ENCODE measurements at regions not wholly inside any gene's neighbourhood (a gene's known extent, or its start where the extent isn't known, plus 50 kb on each side); places are given as distances from the start of the nearest gene placed in this dataset.

DNA sequence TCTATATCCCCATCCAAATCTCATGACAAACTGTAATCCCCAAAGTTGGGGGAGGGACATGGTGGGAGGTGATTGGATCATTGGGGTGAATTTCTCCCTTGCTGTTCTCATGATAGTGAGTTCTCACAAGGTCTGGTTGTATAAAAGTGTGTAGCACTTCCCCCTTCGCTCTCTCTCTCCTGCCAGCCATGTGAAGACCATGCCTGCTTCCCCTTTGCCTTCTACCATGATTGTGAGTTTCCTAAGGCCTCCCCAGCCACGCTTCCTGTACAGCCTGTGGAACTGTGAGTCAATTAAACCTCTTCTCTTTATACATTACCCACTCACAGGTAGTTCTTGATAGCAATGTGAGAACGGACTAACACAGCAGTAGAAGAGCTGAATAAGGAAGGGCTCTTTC is 62.6 kb upstream of the VASH1 start:
- Histone ChIP-seq H3K4me2 (ENCODE audit: low read length) (no peak overlapping the region), H3K27me3 (ENCODE audit: insufficient read depth, low read length) (no peaks in the 10 kb centered on the region), H2AFZ (ENCODE audit: low read depth, low read length, poor library complexity, severe bottlenecking) (no peak overlapping the region), H3K9me2 (ENCODE audit: insufficient read depth) (no peaks in the 10 kb centered on the region), H3K4me1 (ENCODE audit: control insufficient read depth in 1 of 2, insufficient read depth in 2 of 2, low read length in 2 of 2) (peaks cover 0 to 7% of the 10 kb centered on the region in 2 experiments; a peak in 2 of 4 replicates), H3K9me3 (ENCODE audit: control insufficient read depth in 1 of 2, insufficient read depth in 1 of 2, low read depth in 1 of 2, low read length in 2 of 2) (no peaks in the 10 kb centered on the region), H3K9ac (ENCODE audit: low read length) (no peak overlapping the region), H3K27ac (ENCODE audit: low read depth, low read length) (no peak overlapping the region), H3K79me2 (ENCODE audit: insufficient read depth, low read length) (no peaks in the 10 kb centered on the region), H3K4me3 (replicated peaks in 1 of 2; ENCODE audit: low read depth in 1 of 2, low read length in 2 of 2) (no peak overlapping the region), H3K36me3 (ENCODE audit: control insufficient read depth in 1 of 2, insufficient read depth in 2 of 2, low read length in 2 of 2) (no peaks in the 10 kb centered on the region), H4K20me1 (ENCODE audit: insufficient read depth) (no peaks in the 10 kb centered on the region)
- BruUV-seq (replicated peaks) = no TSS peak
- CTCF ChIA-PET = no interaction called here
- TF ChIP-seq REST (IDR thresholded peaks at IDR 0.05; ENCODE audit: low read depth) (no peak), POLR2A (IDR thresholded peaks at IDR 0.05; ENCODE audit: borderline replicate concordance, extremely low read depth, insufficient read depth, insufficient read length) (no peak), FOSL1 (IDR thresholded peaks at IDR 0.05; ENCODE audit: low read depth) (no peak), ZFX (IDR thresholded peaks at IDR 0.05) (no peak), JUND (IDR thresholded peaks at IDR 0.05) (no peak), MAX (IDR thresholded peaks at IDR 0.05) (no peak), EGR1 (IDR thresholded peaks at IDR 0.05; ENCODE audit: low read depth) (no peak), SP1 (IDR thresholded peaks at IDR 0.05; ENCODE audit: low read depth) (no peak), CBX3 (IDR thresholded peaks at IDR 0.05; ENCODE audit: low read depth) (no peak), ELF1 (IDR thresholded peaks at IDR 0.05; ENCODE audit: borderline replicate concordance, low read depth) (no peak)
- TF ChIP-seq, protein P1, sequence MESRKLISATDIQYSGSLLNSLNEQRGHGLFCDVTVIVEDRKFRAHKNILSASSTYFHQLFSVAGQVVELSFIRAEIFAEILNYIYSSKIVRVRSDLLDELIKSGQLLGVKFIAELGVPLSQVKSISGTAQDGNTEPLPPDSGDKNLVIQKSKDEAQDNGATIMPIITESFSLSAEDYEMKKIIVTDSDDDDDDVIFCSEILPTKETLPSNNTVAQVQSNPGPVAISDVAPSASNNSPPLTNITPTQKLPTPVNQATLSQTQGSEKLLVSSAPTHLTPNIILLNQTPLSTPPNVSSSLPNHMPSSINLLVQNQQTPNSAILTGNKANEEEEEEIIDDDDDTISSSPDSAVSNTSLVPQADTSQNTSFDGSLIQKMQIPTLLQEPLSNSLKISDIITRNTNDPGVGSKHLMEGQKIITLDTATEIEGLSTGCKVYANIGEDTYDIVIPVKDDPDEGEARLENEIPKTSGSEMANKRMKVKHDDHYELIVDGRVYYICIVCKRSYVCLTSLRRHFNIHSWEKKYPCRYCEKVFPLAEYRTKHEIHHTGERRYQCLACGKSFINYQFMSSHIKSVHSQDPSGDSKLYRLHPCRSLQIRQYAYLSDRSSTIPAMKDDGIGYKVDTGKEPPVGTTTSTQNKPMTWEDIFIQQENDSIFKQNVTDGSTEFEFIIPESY (IDR thresholded peaks at IDR 0.05; ENCODE audit: extremely low read depth, insufficient replicate concordance, low read length) = no peak
- RAD21 ChIA-PET (ENCODE audit: low non-redundant PET in 1 of 2, low total read pairs in 2 of 2, uncharacterized antibody in 2 of 2, unreplicated experiment in 2 of 2) = no interaction called here
- DNase-seq (ENCODE audit: low read depth, low spot score) (no peak), ATAC-seq (no peak)
- POLR2A ChIA-PET = no interaction called here
- intact Hi-C loops (cut with micrococcal nuclease) = no loop called here
